Activated CD8-positive, alpha-beta memory T cell treated with anti-CD3 and anti-CD28 coated beads, Interleukin-2, amount 10 ng/mL, durations not matched to agents 7 days and 5 days (primary cell): ENCODE measurements at regions not wholly inside any gene's neighbourhood (a gene's known extent, or its start where the extent isn't known, plus 50 kb on each side); places are given as distances from the start of the nearest gene placed in this dataset.

Source experiments
- ATAC-seq: fragments of 150-1000 bp; cut with Tn5 transposase; one replicate; pipeline ENCODE4 v1.10.0; 2021; ENCODE audit warnings: moderate library complexity
- CTCF ChIA-PET: fragments of 350-600 bp; sonication (Branson Sonifier 250); formaldehyde crosslinking; loops from one replicate; lab custom pipeline; 2021; ENCODE audit warnings: antibody characterized with exemption; lab: Charles Lee
- DNase-seq: peaks from one replicate; pipeline ENCODE4 v3.0.0-alpha.2; 2020
- H3K27ac Mint-ChIP-seq: one replicate; pipeline ENCODE4 v1.8.0; 2021; ENCODE audit warnings: mild to moderate bottlenecking, mixed read lengths
- H3K27me3 Mint-ChIP-seq: one replicate; pipeline ENCODE4 v1.8.0; 2021; ENCODE audit warnings: mixed read lengths
- H3K36me3 Mint-ChIP-seq: one replicate; pipeline ENCODE4 v1.8.0; 2021; ENCODE audit warnings: mild to moderate bottlenecking, mixed read lengths
- H3K4me1 Mint-ChIP-seq: one replicate; pipeline ENCODE4 v1.8.0; 2021; ENCODE audit warnings: mixed read lengths
- H3K4me3 Mint-ChIP-seq: one replicate; pipeline ENCODE4 v1.8.0; 2021; ENCODE audit warnings: mild to moderate bottlenecking, moderate library complexity, mixed read lengths
- H3K9me3 Mint-ChIP-seq: one replicate; pipeline ENCODE4 v1.8.0; 2022; ENCODE audit warnings: low read depth, mixed read lengths

- H3K36me3 Mint-ChIP-seq: no peaks in the 10 kb centered on the region
- H3K4me3 Mint-ChIP-seq: no peak overlapping the region
- no peaks in the 10 kb centered on the region for H3K27me3 Mint-ChIP-seq
- no peak overlapping the region for H3K27ac Mint-ChIP-seq
- CTCF ChIA-PET: no interaction called here
- H3K9me3 Mint-ChIP-seq: no peaks in the 10 kb centered on the region
- ATAC-seq (no peak), DNase-seq (no peak)
- no peaks in the 10 kb centered on the region for H3K4me1 Mint-ChIP-seq
Measured at GRCh38 chr19:31147234-31147633, 202.0 kb downstream of the TSHZ3 start.

GRCh38 chr19:31146546-31147183, 202.6 kb downstream of the TSHZ3 start:
- Mint-ChIP-seq H3K4me1 (no peaks in the 10 kb centered on the region), H3K4me3 (no peak overlapping the region), H3K27ac (no peak overlapping the region), H3K36me3 (no peaks in the 10 kb centered on the region), H3K27me3 (no peaks in the 10 kb centered on the region), H3K9me3 (no peaks in the 10 kb centered on the region)
- CTCF ChIA-PET: no interaction called here
- no peak for DNase-seq
- ATAC-seq: no peak

- DNase-seq (no peak), ATAC-seq (no peak)
- CTCF ChIA-PET: no interaction called here
- H3K27me3 Mint-ChIP-seq: no peaks in the 10 kb centered on the region
- H3K27ac Mint-ChIP-seq: no peak overlapping the region
- no peak overlapping the region for H3K4me3 Mint-ChIP-seq
- H3K36me3 Mint-ChIP-seq: no peaks in the 10 kb centered on the region
- H3K9me3 Mint-ChIP-seq: no peaks in the 10 kb centered on the region
- H3K4me1 Mint-ChIP-seq: no peaks in the 10 kb centered on the region
Measured at GRCh38 chr19:31146015-31146414, 203.2 kb downstream of the TSHZ3 start.

GRCh38 chr19:31145007-31145406, 204.2 kb downstream of the TSHZ3 start:
- Mint-ChIP-seq H3K36me3 (no peaks in the 10 kb centered on the region), H3K4me1 (no peaks in the 10 kb centered on the region), H3K4me3 (no peak overlapping the region), H3K27me3 (no peaks in the 10 kb centered on the region), H3K27ac (no peak overlapping the region), H3K9me3 (no peaks in the 10 kb centered on the region)
- no peak for ATAC-seq
- DNase-seq: no peak
- CTCF ChIA-PET: no interaction called here

- Mint-ChIP-seq H3K4me3 (no peak overlapping the region), H3K4me1 (no peaks in the 10 kb centered on the region), H3K27me3 (no peaks in the 10 kb centered on the region), H3K27ac (no peak overlapping the region), H3K36me3 (no peaks in the 10 kb centered on the region), H3K9me3 (no peaks in the 10 kb centered on the region)
- DNase-seq: no peak
- ATAC-seq: no peak
- CTCF ChIA-PET: no interaction called here
Measured at GRCh38 chr19:31144075-31144870, 205.0 kb downstream of the TSHZ3 start.

GRCh38 chr19:31141301-31141700, 207.9 kb downstream of the TSHZ3 start:
- DNase-seq (no peak), ATAC-seq (no peak)
- Mint-ChIP-seq H3K4me3 (no peak overlapping the region), H3K27me3 (no peaks in the 10 kb centered on the region), H3K4me1 (no peaks in the 10 kb centered on the region), H3K27ac (no peak overlapping the region), H3K36me3 (no peaks in the 10 kb centered on the region), H3K9me3 (no peaks in the 10 kb centered on the region)
- CTCF ChIA-PET: no interaction called here

GRCh38 chr19:31140717-31141116, 208.5 kb downstream of the TSHZ3 start:
- DNase-seq (no peak), ATAC-seq (no peak)
- Mint-ChIP-seq H3K27me3 (no peaks in the 10 kb centered on the region), H3K27ac (no peak overlapping the region), H3K4me3 (no peak overlapping the region), H3K36me3 (no peaks in the 10 kb centered on the region), H3K9me3 (no peaks in the 10 kb centered on the region), H3K4me1 (no peaks in the 10 kb centered on the region)
- CTCF ChIA-PET: no interaction called here

GRCh38 chr19:31139871-31140505, 209.2 kb downstream of the TSHZ3 start:
- no peaks in the 10 kb centered on the region for H3K4me1 Mint-ChIP-seq
- ATAC-seq (no peak), DNase-seq (no peak)
- no peaks in the 10 kb centered on the region for H3K36me3 Mint-ChIP-seq
- no peaks in the 10 kb centered on the region for H3K27me3 Mint-ChIP-seq
- H3K9me3 Mint-ChIP-seq: no peaks in the 10 kb centered on the region
- no peak overlapping the region for H3K4me3 Mint-ChIP-seq
- H3K27ac Mint-ChIP-seq: no peak overlapping the region
- CTCF ChIA-PET: no interaction called here

- H3K4me3 Mint-ChIP-seq: no peak overlapping the region
- DNase-seq (no peak), ATAC-seq (no peak)
- no peak overlapping the region for H3K27ac Mint-ChIP-seq
- H3K36me3 Mint-ChIP-seq: no peaks in the 10 kb centered on the region
- H3K9me3 Mint-ChIP-seq: no peaks in the 10 kb centered on the region
- no peaks in the 10 kb centered on the region for H3K4me1 Mint-ChIP-seq
- CTCF ChIA-PET: no interaction called here
- H3K27me3 Mint-ChIP-seq: no peaks in the 10 kb centered on the region
Measured at GRCh38 chr19:31138077-31138476, 211.2 kb downstream of the TSHZ3 start.

GRCh38 chr19:31135841-31136240, 213.4 kb downstream of the TSHZ3 start:
- H3K27ac Mint-ChIP-seq: no peak overlapping the region
- no peak for DNase-seq
- no peaks in the 10 kb centered on the region for H3K27me3 Mint-ChIP-seq
- ATAC-seq: no peak
- CTCF ChIA-PET: no interaction called here
- no peak overlapping the region for H3K4me3 Mint-ChIP-seq
- no peaks in the 10 kb centered on the region for H3K4me1 Mint-ChIP-seq
- no peaks in the 10 kb centered on the region for H3K9me3 Mint-ChIP-seq
- H3K36me3 Mint-ChIP-seq: no peaks in the 10 kb centered on the region

GRCh38 chr19:31132753-31133110, 216.5 kb downstream of the TSHZ3 start:
- no peak for ATAC-seq
- Mint-ChIP-seq H3K4me3 (no peak overlapping the region), H3K27ac (no peak overlapping the region), H3K36me3 (no peaks in the 10 kb centered on the region), H3K27me3 (no peaks in the 10 kb centered on the region), H3K9me3 (no peaks in the 10 kb centered on the region), H3K4me1 (no peaks in the 10 kb centered on the region)
- CTCF ChIA-PET: no interaction called here
- no peak for DNase-seq

- Mint-ChIP-seq H3K9me3 (no peaks in the 10 kb centered on the region), H3K27ac (no peak overlapping the region), H3K4me1 (no peaks in the 10 kb centered on the region), H3K27me3 (no peaks in the 10 kb centered on the region), H3K36me3 (no peaks in the 10 kb centered on the region), H3K4me3 (no peak overlapping the region)
- DNase-seq (no peak), ATAC-seq (no peak)
- CTCF ChIA-PET: no interaction called here
Measured at GRCh38 chr19:31128291-31128690, 220.9 kb downstream of the TSHZ3 start.

GRCh38 chr19:31127134-31127967, 221.9 kb downstream of the TSHZ3 start:
- Mint-ChIP-seq H3K4me3 (no peak overlapping the region), H3K27ac (no peak overlapping the region), H3K36me3 (no peaks in the 10 kb centered on the region), H3K4me1 (no peaks in the 10 kb centered on the region), H3K9me3 (no peaks in the 10 kb centered on the region), H3K27me3 (no peaks in the 10 kb centered on the region)
- ATAC-seq: no peak
- no peak for DNase-seq
- CTCF ChIA-PET: no interaction called here
